ENCODE measurements at regions not wholly inside any gene's neighbourhood (a gene's known extent, or its start where the extent isn't known, plus 50 kb on each side); places are given as distances from the start of the nearest gene placed in this dataset.

GRCh38 chr7:4616116-4616515 is 66.0 kb upstream of the FOXK1 start:
- no peak for DNase-seq

GRCh38 chr7:4621396-4621795 is 60.7 kb upstream of the FOXK1 start:
- DNase-seq, result no peak

DNA sequence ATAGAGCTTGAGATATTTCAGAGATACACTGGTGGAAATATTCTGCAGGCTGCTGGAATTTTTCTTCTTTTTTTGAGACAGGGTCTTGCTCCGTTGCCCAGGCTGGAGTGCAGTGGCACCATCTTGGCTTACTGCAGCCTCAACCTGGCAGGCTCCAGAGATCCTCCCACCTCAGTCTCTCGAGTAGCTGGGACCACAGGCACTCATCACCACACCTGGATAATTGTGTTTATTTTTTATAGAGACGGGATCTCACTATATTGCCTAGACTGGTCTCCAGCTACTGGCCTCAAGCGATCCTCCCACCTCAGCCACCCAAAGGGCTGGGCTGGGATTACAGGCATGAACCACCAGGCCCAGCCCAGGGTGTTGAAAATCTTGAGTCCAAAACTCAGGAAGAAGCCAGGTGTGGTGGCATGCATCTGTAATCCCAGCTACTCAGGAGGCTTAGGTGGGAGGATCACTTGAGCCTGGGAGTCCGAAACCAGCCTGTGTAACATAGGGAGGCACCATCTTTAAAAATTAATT is 55.7 kb upstream of the FOXK1 start:
- DNase-seq, result no peak

DNA sequence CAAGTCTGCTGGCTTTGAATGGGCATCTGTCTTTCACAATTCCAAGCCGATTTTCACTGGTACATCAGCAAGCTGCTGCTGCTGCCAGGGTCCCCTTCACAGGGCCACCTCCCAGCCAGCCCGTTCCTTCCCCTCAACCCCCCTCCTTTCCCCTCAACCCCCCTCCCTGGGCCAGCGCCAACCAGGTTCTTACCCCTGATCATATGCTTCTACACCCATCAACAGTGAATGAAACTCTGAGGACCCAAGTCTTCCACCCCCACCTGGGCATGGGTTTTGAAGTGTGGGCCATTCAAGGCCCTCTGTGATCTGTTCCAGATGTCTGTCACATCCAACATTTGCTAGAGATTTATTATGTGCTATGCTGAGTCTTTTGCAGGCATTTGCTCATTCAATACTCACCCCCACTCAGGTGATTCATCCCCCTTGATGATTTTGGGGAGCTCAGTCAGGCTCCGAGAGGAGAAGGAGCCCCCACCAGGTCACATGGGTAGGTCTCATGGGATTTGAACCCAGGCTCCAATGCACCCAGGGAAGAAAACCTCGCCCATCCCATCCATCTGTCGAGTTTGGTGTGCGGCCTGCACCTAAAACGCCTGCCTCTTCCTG is 52.7 kb upstream of the FOXK1 start:
- no peak for DNase-seq

DNA sequence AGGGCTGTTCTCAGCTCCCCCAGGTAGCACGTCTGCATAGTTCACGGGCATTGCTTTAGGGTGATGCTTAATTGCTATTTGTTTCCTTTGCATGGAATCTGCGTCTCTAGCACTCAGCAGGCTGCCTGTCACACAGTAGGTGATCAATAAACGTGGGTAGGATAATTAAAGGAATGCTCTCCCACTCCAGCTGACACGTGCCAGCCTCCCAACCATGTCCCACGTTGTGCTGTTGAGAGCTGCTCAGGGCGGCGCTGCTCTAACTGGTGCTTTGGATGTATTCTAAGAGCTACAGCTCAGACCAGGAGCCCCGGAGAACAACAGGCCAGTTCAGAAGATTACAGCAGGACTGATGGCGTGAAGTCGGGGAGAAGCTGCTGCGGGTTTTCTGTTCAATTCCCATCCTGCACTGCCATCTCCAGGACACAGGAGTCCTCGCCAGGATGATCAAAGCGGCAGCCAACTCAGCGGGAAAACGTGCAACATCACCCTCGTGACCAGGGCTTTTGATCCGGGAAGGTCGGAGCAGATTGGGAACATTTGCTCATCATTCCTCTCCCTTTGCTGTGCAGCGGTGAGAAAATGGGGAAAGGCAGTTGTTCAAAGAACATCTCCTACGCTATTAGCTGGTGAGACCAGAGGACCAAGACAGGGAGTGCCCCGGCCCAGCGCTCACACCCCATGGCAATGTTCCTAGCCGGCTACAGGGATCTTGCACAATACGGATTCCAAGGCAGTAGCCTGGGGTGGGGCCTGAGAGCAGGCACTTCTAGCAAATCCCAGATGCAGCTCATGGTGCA is 50.5 kb upstream of the FOXK1 start:
- DNase-seq, result peak; percentile 88
